Spleen (tissue), 7 donors: ENCODE measurements at regions not wholly inside any gene's neighbourhood (a gene's known extent, or its start where the extent isn't known, plus 50 kb on each side); places are given as distances from the start of the nearest gene placed in this dataset.

Experiments
- CTCF ChIP-seq, 11 experiments: fragments of 200-600 bp in 7 of 11; fragments of 450-650 bp in 4 of 11; sonication (generic) in 4 of 11; IDR thresholded peaks in 8 of 11; conservative IDR thresholded peaks in 3 of 11; 1 replicate in 7 of 11; 2 replicates in 4 of 11; pipeline versions ENCODE4 v1.4.0 to v1.8.0; 2016 to 2021; ENCODE audit warnings: antibody characterized with exemption in 11 of 11, inconsistent platforms in 4 of 11, mild to moderate bottlenecking in 1 of 11
- POLR2A ChIP-seq, 3 donors: fragments of 450-650 bp; IDR thresholded peaks; one replicate each; pipeline ENCODE4 v1.5.1; 2017; ENCODE audit warnings: antibody characterized with exemption in 3 of 3, mild to moderate bottlenecking in 1 of 3
- POLR2AphosphoS5 ChIP-seq, 3 donors: sonication (generic); formaldehyde crosslinking; IDR thresholded peaks; one replicate each; pipeline ENCODE4 v1.5.1; 2017; ENCODE audit warnings: antibody characterized with exemption in 3 of 3
- donor health status: DM: no; HTN: no; CAD: no; lungs with moderate emphysema.
- donor health status: DM: no; HTN: no; CAD: no.
- donor health status: DM: no; HTN: no; CAD: no.

DNA sequence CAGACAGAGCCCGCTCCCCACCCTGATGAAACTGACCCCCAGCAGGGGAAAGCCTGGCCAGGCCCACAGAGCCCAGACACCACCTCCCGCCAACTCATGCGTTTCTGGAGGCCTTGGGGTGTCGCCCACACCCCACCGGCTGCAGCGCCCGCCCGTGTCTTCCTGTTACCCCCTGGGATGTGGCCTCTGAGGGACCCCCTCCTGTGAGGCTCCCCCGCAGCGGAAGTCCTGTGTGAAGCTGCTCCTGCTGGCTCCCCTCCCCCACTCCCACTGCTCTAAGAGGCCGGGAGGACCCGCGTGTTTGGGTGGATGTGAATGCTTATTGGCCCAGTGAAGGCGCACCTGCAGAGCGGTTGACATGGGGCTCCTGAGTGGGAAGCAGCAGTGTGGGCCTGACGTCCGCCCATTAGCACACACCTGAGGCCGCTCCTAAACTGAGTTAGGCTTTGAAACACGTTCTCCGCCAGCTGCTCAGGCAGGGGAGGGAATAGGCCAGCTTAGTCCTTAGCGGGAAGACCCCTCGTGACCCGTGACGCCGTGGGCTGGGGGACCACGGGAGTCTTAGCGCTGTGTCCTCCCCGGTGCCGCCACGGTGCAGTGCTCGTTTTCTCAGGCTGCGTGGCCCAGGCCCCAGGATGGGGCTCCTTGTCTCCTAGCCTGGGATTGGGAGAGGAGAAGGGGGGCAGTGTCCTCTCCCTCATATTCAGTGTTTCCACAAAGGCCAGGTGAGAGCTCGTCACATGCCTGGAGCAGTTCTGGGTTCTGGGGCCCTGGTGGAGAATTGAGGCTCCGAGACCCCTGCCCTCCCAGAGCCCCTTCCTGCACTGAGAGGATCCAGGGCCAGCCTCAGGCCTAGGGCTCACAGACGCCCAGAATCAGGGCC, 323.4 kb upstream of the SFSWAP start:
- TF ChIP-seq POLR2AphosphoS5 (IDR thresholded peaks at IDR 0.05): no peak
- no peak for TF ChIP-seq CTCF (IDR thresholded peaks at IDR 0.05 in 8 of 11, conservative IDR thresholded peaks at IDR 0.05 in 3 of 11)
- TF ChIP-seq POLR2A (IDR thresholded peaks at IDR 0.05): no peak
